ENCODE measurements at regions not wholly inside any gene's neighbourhood (a gene's known extent, or its start where the extent isn't known, plus 50 kb on each side); places are given as distances from the start of the nearest gene placed in this dataset.
A peak's percentile ranks its signal among the peaks of the same experiment; 100 is the strongest.

- H3K4me2 ChIP-seq (ENCODE audit: low read length, poor library complexity, severe bottlenecking): no peak overlapping the region
- H3K27ac ChIP-seq (ENCODE audit: low read length, poor library complexity, severe bottlenecking): no peak overlapping the region
- no peaks in the 10 kb centered on the region for H3K9me3 ChIP-seq (ENCODE audit: control insufficient read depth, low read length)
- no peak overlapping the region for H2BK12ac ChIP-seq (ENCODE audit: low read length in 2 of 2)
- H3K4me1 ChIP-seq (ENCODE audit: control insufficient read depth, insufficient read depth, low read depth, low read length): no peaks in the 10 kb centered on the region
- 76% methylated on average over 3 of the region's 3 CpGs for WGBS
- no peak overlapping the region for H2BK120ac ChIP-seq (ENCODE audit: low read depth, low read length)
- no peaks in the 10 kb centered on the region for H3K36me3 ChIP-seq (ENCODE audit: control insufficient read depth in 1 of 2, insufficient read depth in 2 of 2, low read depth in 1 of 2, low read length in 2 of 2)
- no peak overlapping the region for H2AK5ac ChIP-seq (ENCODE audit: low read length, severe bottlenecking)
- DNase-seq: no peak
- no peak overlapping the region for H3K23ac ChIP-seq (ENCODE audit: low read length in 2 of 2)
- H3K14ac ChIP-seq (ENCODE audit: low read length in 2 of 2): no peak overlapping the region
- no peak overlapping the region for H3K9ac ChIP-seq (ENCODE audit: low read length)
- no peaks in the 10 kb centered on the region for H3K79me1 ChIP-seq (replicated peaks; ENCODE audit: low read length, poor library complexity, severe bottlenecking)
- H2BK15ac ChIP-seq (ENCODE audit: low read depth, poor library complexity, severe bottlenecking): no peak overlapping the region
- no peak overlapping the region for H3K18ac ChIP-seq (ENCODE audit: low read depth in 1 of 2, low read length in 2 of 2)
- no peak overlapping the region for H2BK5ac ChIP-seq (ENCODE audit: low read depth, low read length, poor library complexity, severe bottlenecking)
- no peak overlapping the region for H4K8ac ChIP-seq (ENCODE audit: low read length)
- H4K91ac ChIP-seq (ENCODE audit: low read length): no peak overlapping the region
- H2AFZ ChIP-seq (ENCODE audit: low read depth, low read length): no peak overlapping the region
- H3K4ac ChIP-seq (ENCODE audit: low read depth in 1 of 2, low read length in 2 of 2): no peak overlapping the region
- no peak overlapping the region for H3K4me3 ChIP-seq (ENCODE audit: insufficient read depth in 1 of 2, low read depth in 1 of 2, low read length in 2 of 2)
- H3K27me3 ChIP-seq (ENCODE audit: control insufficient read depth in 1 of 2, insufficient read depth in 1 of 2, low read length in 2 of 2): no peaks in the 10 kb centered on the region
These were observed 302.4 kb upstream of the KLF4 start for GRCh38 chr9:107792006-107792405.

GRCh38 chr9:107789001-107789700 lies 299.6 kb upstream of the KLF4 start:
- Histone ChIP-seq H3K9ac (ENCODE audit: low read length) (no peak overlapping the region), H3K36me3 (ENCODE audit: control insufficient read depth in 1 of 2, insufficient read depth in 2 of 2, low read depth in 1 of 2, low read length in 2 of 2) (no peaks in the 10 kb centered on the region), H2BK120ac (ENCODE audit: low read depth, low read length) (no peak overlapping the region), H2AK5ac (ENCODE audit: low read length, severe bottlenecking) (no peak overlapping the region), H3K4me1 (ENCODE audit: control insufficient read depth, insufficient read depth, low read depth, low read length) (peaks cover 6% of the 10 kb centered on the region), H3K4me2 (ENCODE audit: low read length, poor library complexity, severe bottlenecking) (no peak overlapping the region), H3K23ac (ENCODE audit: low read length in 2 of 2) (no peak overlapping the region), H2BK12ac (ENCODE audit: low read length in 2 of 2) (no peak overlapping the region), H3K4me3 (ENCODE audit: insufficient read depth in 1 of 2, low read depth in 1 of 2, low read length in 2 of 2) (no peak overlapping the region), H4K8ac (ENCODE audit: low read length) (no peak overlapping the region), H4K91ac (ENCODE audit: low read length) (no peak overlapping the region), H3K27ac (ENCODE audit: low read length, poor library complexity, severe bottlenecking) (no peak overlapping the region), H3K4ac (ENCODE audit: low read depth in 1 of 2, low read length in 2 of 2) (no peak overlapping the region), H3K27me3 (ENCODE audit: control insufficient read depth in 1 of 2, insufficient read depth in 1 of 2, low read length in 2 of 2) (no peaks in the 10 kb centered on the region), H2AFZ (ENCODE audit: low read depth, low read length) (no peak overlapping the region), H2BK15ac (ENCODE audit: low read depth, poor library complexity, severe bottlenecking) (no peak overlapping the region), H3K79me1 (replicated peaks; ENCODE audit: low read length, poor library complexity, severe bottlenecking) (no peaks in the 10 kb centered on the region), H3K9me3 (ENCODE audit: control insufficient read depth, low read length) (no peaks in the 10 kb centered on the region), H2BK5ac (ENCODE audit: low read depth, low read length, poor library complexity, severe bottlenecking) (no peak overlapping the region), H3K18ac (ENCODE audit: low read depth in 1 of 2, low read length in 2 of 2) (no peak overlapping the region), H3K14ac (ENCODE audit: low read length in 2 of 2) (peak overlapping the region in 1 of 2 experiments; percentile 62)
- WGBS: 96% methylated on average over 4 of the region's 4 CpGs
- no peak for DNase-seq

GRCh38 chr9:107786561-107786960 lies 297.0 kb upstream of the KLF4 start:
- Histone ChIP-seq H3K14ac (ENCODE audit: low read length in 2 of 2) (no peak overlapping the region), H3K27me3 (ENCODE audit: control insufficient read depth in 1 of 2, insufficient read depth in 1 of 2, low read length in 2 of 2) (no peaks in the 10 kb centered on the region), H2BK120ac (ENCODE audit: low read depth, low read length) (no peak overlapping the region), H3K4me1 (ENCODE audit: control insufficient read depth, insufficient read depth, low read depth, low read length) (peaks cover 7% of the 10 kb centered on the region), H2BK15ac (ENCODE audit: low read depth, poor library complexity, severe bottlenecking) (no peak overlapping the region), H3K4ac (ENCODE audit: low read depth in 1 of 2, low read length in 2 of 2) (no peak overlapping the region), H3K4me3 (ENCODE audit: insufficient read depth in 1 of 2, low read depth in 1 of 2, low read length in 2 of 2) (no peak overlapping the region), H2BK5ac (ENCODE audit: low read depth, low read length, poor library complexity, severe bottlenecking) (no peak overlapping the region), H3K27ac (ENCODE audit: low read length, poor library complexity, severe bottlenecking) (no peak overlapping the region), H4K91ac (ENCODE audit: low read length) (no peak overlapping the region), H2AK5ac (ENCODE audit: low read length, severe bottlenecking) (no peak overlapping the region), H3K9me3 (ENCODE audit: control insufficient read depth, low read length) (no peaks in the 10 kb centered on the region), H4K8ac (ENCODE audit: low read length) (no peak overlapping the region), H2BK12ac (ENCODE audit: low read length in 2 of 2) (no peak overlapping the region), H3K23ac (ENCODE audit: low read length in 2 of 2) (no peak overlapping the region), H2AFZ (ENCODE audit: low read depth, low read length) (no peak overlapping the region), H3K36me3 (ENCODE audit: control insufficient read depth in 1 of 2, insufficient read depth in 2 of 2, low read depth in 1 of 2, low read length in 2 of 2) (no peaks in the 10 kb centered on the region), H3K4me2 (ENCODE audit: low read length, poor library complexity, severe bottlenecking) (no peak overlapping the region), H3K18ac (ENCODE audit: low read depth in 1 of 2, low read length in 2 of 2) (no peak overlapping the region), H3K79me1 (replicated peaks; ENCODE audit: low read length, poor library complexity, severe bottlenecking) (no peaks in the 10 kb centered on the region), H3K9ac (ENCODE audit: low read length) (no peak overlapping the region)
- no peak for DNase-seq
- WGBS: 100% methylated on average over 1 of the region's 2 CpGs

GRCh38 chr9:107784235-107784958 lies 294.8 kb upstream of the KLF4 start:
- peak overlapping the region; percentile 58 to 94 for H2BK12ac ChIP-seq (ENCODE audit: low read length in 2 of 2)
- 31% methylated on average over 11 of the region's 12 CpGs for WGBS

More at GRCh38 chr9:107784235-107784958, 294.8 kb upstream of the KLF4 start:
- H3K4me1 ChIP-seq (ENCODE audit: control insufficient read depth, insufficient read depth, low read depth, low read length): peaks cover 7% of the 10 kb centered on the region
- H2AK5ac ChIP-seq (ENCODE audit: low read length, severe bottlenecking): no peak overlapping the region
- H2AFZ ChIP-seq (ENCODE audit: low read depth, low read length): peak overlapping the region; percentile 6
- no peak overlapping the region for H3K4me2 ChIP-seq (ENCODE audit: low read length, poor library complexity, severe bottlenecking)
- peak overlapping the region in 1 of 2 experiments; percentile 57 for H3K4ac ChIP-seq (ENCODE audit: low read depth in 1 of 2, low read length in 2 of 2)
- H3K27ac ChIP-seq (ENCODE audit: low read length, poor library complexity, severe bottlenecking): no peak overlapping the region
- no peak overlapping the region for H3K14ac ChIP-seq (ENCODE audit: low read length in 2 of 2)
- H4K91ac ChIP-seq (ENCODE audit: low read length): peak overlapping the region; percentile 83
- peak overlapping the region in 1 of 2 experiments; percentile 14 for H3K23ac ChIP-seq (ENCODE audit: low read length in 2 of 2)
- DNase-seq: peak; percentile 90
- no peaks in the 10 kb centered on the region for H3K79me1 ChIP-seq (replicated peaks; ENCODE audit: low read length, poor library complexity, severe bottlenecking)
- peak overlapping the region; percentile 74 to 82 for H3K18ac ChIP-seq (ENCODE audit: low read depth in 1 of 2, low read length in 2 of 2)
- no peak overlapping the region for H3K4me3 ChIP-seq (ENCODE audit: insufficient read depth in 1 of 2, low read depth in 1 of 2, low read length in 2 of 2)
- no peaks in the 10 kb centered on the region for H3K27me3 ChIP-seq (ENCODE audit: control insufficient read depth in 1 of 2, insufficient read depth in 1 of 2, low read length in 2 of 2)
- H2BK15ac ChIP-seq (ENCODE audit: low read depth, poor library complexity, severe bottlenecking): no peak overlapping the region
- H4K8ac ChIP-seq (ENCODE audit: low read length): peak overlapping the region; percentile 87
- no peaks in the 10 kb centered on the region for H3K36me3 ChIP-seq (ENCODE audit: control insufficient read depth in 1 of 2, insufficient read depth in 2 of 2, low read depth in 1 of 2, low read length in 2 of 2)
- peak overlapping the region; percentile 92 for H2BK120ac ChIP-seq (ENCODE audit: low read depth, low read length)
- H2BK5ac ChIP-seq (ENCODE audit: low read depth, low read length, poor library complexity, severe bottlenecking): no peak overlapping the region
- no peaks in the 10 kb centered on the region for H3K9me3 ChIP-seq (ENCODE audit: control insufficient read depth, low read length)
- peak overlapping the region; percentile 59 for H3K9ac ChIP-seq (ENCODE audit: low read length)
